AG20443 (cell line): ENCODE measurements at regions not wholly inside any gene's neighbourhood (a gene's known extent, or its start where the extent isn't known, plus 50 kb on each side); places are given as distances from the start of the nearest gene placed in this dataset.

ENCODE experiments used
- DNase-seq: peaks from one replicate; pipeline ENCODE4 v3.0.0; 2012; ENCODE audit warnings: low spot score, mixed read lengths

DNA sequence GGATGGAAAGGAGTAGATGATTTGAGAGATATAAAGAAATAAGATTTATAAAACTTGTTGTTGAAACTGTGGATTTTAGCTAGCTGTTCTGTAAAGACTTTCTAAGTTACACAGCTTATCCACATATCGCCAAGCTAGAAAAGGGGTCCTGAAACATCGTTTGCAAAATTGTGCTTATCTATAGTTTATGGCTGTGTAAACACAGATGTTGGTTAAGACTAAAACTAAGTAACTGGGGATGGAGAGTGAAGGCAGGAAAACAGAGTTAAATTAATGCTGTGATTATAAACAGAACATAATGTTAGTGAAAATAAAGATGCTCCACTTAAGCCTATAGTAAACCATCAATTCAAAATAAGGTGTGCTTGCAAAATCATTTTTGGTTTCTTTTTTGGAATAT, 311.3 kb upstream of the DDHD1 start:
- DNase-seq: no peak

DNA sequence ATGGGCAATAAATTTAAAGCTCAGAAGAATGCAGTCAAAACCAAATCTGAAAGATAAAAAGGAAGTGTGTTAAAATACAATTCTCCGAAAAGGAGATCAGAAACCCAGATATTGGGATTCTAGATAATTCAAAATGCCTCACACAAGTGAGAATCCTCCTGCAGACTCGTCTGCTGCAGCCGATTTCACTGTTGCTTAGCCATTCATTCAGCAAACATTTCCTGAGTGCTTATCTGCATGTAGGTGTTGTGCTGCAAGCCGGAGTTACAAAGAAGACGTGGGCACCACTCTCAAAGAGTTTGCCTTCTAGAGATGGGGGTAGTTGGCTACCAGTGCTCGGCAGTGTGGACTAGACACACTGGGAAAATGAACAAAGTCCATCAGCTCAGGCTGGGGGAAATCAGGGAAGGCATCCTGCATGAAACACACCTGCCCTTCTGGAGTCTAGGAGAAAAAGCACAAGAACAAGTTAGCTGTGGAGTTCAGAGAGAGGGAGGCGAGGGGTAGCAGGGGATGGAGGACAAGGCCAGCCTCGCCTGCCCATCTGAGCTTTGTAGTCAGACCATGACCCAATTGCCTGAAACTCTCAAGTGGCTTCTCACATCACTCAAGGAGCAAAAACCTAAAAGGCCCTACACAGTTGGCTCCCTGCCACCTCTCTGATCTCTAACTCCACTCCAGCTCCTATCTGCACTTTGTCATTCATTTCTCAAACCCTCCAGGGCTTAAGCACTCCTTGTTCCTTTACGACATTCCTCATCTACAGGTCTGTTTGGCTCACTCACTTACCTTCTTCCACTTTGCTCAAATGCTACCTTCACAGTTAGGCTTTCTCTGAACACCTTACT, 310.0 kb upstream of the DDHD1 start:
- DNase-seq: no peak

DNA sequence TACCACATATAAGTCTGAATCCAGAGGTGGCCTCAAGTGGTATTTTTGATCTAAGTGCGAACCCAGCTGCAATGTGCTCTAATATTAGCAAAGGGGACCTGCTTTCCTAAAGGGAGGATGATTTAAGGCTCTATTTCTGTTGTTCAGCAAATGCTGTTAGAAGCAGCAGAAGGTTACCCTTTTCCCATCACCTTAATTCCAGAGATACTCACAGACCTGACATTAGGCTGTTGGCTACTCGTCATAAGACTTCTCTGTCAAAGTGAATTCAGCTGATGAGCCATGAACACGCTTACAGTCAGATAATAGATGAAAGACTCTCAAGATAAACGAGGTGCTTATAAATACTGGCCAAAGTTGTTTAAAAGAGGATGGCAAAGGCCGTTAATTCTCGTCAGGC, 308.7 kb upstream of the DDHD1 start:
- no peak for DNase-seq

GRCh38 chr14:53460544-53460943, 307.4 kb upstream of the DDHD1 start:
- DNase-seq: no peak

GRCh38 chr14:53458368-53458814, 305.3 kb upstream of the DDHD1 start:
- DNase-seq: peak; percentile 38

DNA sequence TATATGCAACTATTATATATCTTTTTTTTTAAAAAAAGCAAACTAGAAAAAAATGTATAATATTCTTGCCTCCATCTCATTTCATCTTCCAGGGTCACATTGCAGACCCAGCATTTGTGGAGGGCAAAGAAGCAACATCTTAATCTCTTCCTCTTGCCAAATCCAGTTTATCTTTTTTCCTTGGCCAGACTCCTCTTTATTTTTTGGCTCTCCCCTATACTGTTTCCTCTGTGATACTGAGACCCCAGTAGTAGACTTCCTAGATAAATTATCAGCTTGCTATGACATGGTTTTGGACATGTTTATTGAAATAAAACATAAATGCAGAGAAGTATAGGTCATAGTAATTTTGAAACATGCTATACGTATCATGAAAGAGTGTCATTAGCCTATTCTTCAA, 303.8 kb upstream of the DDHD1 start:
- no peak for DNase-seq

GRCh38 chr14:53452005-53452673, 299.0 kb upstream of the DDHD1 start:
- DNase-seq: no peak

GRCh38 chr14:53450871-53451270, 297.7 kb upstream of the DDHD1 start:
- DNase-seq: peak; percentile 35

DNA sequence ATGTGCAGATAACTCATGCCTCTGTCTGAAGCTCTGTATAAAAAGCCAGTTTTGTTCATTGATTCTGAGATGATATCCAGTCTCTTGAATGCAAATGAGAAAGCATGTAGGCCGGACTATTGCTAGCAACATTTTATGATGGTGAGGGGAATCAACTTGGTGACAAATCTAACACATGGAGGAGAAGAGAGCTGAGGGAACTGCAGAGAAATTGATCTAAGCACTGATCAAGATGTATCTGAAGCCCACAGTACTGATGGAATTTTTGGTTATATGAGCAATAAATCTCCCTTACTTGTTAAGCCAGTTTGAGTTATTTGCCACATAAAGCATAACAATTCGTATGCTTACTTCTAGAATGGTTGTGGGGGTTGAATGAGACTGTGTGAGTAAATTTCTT, 295.6 kb upstream of the DDHD1 start:
- DNase-seq: no peak

GRCh38 chr14:53444677-53445312, 291.7 kb upstream of the DDHD1 start:
- no peak for DNase-seq

DNA sequence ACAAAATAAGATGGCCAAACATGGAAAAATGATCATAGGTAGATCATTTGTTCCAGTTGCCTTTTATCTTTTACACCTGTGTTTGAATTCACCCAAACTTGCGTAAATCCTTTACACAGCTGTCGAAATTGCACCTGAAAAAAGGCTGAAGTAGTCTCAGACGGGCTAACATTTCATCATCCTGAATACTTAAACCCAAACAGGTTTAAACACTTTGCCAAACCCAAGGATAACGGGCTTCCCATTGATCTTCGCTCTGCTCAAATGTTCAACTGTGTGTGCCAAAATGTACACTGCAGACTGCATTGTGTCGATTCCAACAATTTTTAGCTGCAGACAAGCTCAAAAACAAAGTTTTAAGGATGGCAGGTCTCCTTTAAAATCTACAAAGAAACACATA, 288.7 kb upstream of the DDHD1 start:
- DNase-seq: no peak

GRCh38 chr14:53437858-53438257, 284.7 kb upstream of the DDHD1 start:
- DNase-seq: no peak

DNA sequence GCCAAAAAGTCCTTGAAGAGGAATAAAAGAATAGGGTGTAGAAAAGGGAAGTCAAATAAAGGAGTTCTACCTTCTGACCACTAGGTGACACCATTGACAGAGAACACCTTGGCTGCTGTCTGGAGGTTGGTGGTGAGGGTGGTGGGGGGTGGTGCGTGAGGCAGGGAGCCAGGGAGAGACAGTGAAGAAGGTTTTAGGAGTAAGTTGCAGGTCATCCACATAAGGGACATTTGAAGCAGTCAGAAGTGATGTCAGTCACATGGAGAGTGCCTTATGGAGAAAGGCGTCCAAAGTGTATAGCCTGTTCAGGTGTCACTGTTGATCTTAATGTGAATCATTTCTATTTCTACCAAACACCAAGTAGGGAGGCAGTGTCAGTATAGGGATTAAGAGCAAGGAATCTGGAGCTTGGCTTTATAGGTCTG, 279.3 kb upstream of the DDHD1 start:
- peak; percentile 63 for DNase-seq

DNA sequence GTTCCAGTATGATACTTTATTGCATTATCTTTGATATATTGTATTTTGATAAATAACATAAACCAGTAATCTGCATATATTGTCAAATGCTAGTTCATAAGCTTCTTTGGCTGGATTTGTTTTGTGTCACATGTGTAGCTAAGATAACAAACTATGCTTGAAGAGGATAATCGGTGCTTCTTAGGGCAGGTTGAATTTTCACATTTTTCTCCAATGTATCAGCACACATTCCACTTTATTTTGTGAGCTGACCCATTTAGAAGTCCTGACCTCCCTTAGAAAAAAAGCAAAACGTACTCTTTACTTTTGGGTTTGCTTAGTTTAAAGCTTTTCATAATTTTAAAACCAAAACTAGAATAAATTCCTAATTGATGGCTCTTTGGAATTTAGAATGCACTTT, 277.7 kb upstream of the DDHD1 start:
- DNase-seq: no peak

GRCh38 chr14:53412819-53413675, 259.9 kb upstream of the DDHD1 start:
- DNase-seq: peak; percentile 17

DNA sequence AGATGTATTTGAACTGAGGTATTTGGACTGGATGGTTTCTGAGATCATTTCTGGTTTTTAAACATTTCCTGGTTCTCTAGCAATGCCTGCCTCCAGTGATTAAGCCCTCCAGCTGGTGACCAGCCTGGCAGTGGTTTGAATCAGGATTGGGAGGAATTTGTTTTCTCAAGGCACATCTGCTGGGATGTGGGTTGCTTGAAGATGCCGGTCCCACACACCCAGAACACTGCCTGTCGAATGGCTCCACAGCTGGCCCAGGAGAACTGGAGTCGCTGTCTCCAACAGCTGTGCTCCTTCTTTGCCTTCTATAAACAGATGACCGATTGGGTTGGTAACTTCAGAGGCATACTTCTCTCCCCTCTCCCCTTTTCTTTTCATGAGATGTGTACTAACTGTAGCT, 258.0 kb upstream of the DDHD1 start:
- peak; percentile 78 for DNase-seq

DNA sequence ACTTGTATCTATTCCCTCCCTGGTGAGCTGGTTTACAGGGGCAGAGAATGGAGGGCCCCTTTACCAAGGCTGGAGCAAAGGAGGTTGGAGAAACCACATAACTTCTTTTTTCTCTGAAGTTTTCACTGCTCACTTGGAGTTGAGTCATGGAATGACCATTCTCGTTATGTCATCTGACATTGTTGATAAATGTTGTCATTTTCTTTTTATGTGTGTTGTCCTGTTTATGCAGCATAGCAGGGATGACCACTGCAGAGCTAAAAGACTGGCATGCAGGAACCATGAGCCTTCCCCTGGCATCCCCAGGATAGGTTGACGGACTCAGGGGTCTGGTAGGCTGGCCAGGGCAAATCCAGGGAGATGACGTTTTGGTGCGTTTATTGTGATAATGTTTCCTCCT, 256.8 kb upstream of the DDHD1 start:
- DNase-seq: peak; percentile 61

GRCh38 chr14:53409289-53409688, 256.2 kb upstream of the DDHD1 start:
- peak; percentile 14 for DNase-seq

GRCh38 chr14:53408175-53408879, 255.2 kb upstream of the DDHD1 start:
- no peak for DNase-seq

DNA sequence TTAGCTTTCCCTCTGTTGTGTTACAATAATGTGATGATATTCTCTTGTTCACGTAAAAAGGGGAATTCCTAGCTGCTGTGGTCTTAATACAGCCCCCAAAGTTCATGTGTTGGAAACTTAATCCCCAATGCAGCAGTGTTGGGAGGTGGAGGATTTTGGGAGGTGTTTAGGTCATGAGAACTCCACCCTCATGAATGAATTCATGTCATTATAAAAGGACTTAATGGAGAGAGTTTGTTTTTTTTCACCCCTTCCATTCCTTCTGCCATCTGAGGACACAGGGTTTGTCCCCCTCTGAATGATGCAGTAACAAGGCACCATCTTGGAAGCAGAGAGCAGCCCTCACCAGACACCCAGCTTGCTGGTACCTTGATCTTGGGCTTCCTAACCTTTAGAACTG, 253.4 kb upstream of the DDHD1 start:
- DNase-seq: no peak

- DNase-seq: no peak
Measured at GRCh38 chr14:53401646-53402045, 248.5 kb upstream of the DDHD1 start.
